Small intestine (tissue), 7 donors: ENCODE measurements at regions not wholly inside any gene's neighbourhood (a gene's known extent, or its start where the extent isn't known, plus 50 kb on each side); places are given as distances from the start of the nearest gene placed in this dataset.

ENCODE experiments used
- DNase-seq, 2 donors: peaks; one replicate each; pipeline versions ENCODE4 v3.0.0 to v3.0.0-alpha.2; 2013
- FAIRE-seq: peaks from 2 replicates; lab custom pipeline; 2012; peaks lifted over from hg19 to GRCh38; lab: Jason Lieb, UNC
- H3K27ac ChIP-seq, 3 donors: one replicate each; pipeline ENCODE4 v1.5.1; 2013; ENCODE audit warnings: low read length in 2 of 3, mild to moderate bottlenecking in 2 of 3, control low read depth in 1 of 3, inconsistent platforms in 1 of 3, low read depth in 1 of 3, moderate library complexity in 1 of 3
- H3K27me3 ChIP-seq, 3 donors: one replicate each; pipeline ENCODE4 v1.6.1; 2013; ENCODE audit warnings: low read length in 3 of 3, inconsistent platforms in 1 of 3; ENCODE audit not compliant: control insufficient read depth in 3 of 3, insufficient read depth in 3 of 3
- H3K36me3 ChIP-seq, 3 donors: one replicate each; pipeline ENCODE4 v1.6.1; 2013; ENCODE audit warnings: low read length in 3 of 3, inconsistent platforms in 1 of 3, low read depth in 1 of 3, mild to moderate bottlenecking in 1 of 3, moderate library complexity in 1 of 3; ENCODE audit not compliant: control insufficient read depth in 3 of 3, insufficient read depth in 2 of 3
- H3K4me1 ChIP-seq, 3 donors: one replicate each; pipeline ENCODE4 v1.6.1; 2013; ENCODE audit warnings: low read length in 2 of 3, inconsistent platforms in 1 of 3, low read depth in 1 of 3, mild to moderate bottlenecking in 1 of 3, moderate library complexity in 1 of 3; ENCODE audit not compliant: control insufficient read depth in 3 of 3, insufficient read depth in 2 of 3
- H3K4me3 ChIP-seq, 3 donors: one replicate each; pipeline ENCODE4 v1.5.1; 2013; ENCODE audit warnings: low read length in 3 of 3, control low read depth in 1 of 3, inconsistent platforms in 1 of 3, low read depth in 1 of 3, mild to moderate bottlenecking in 1 of 3, moderate library complexity in 1 of 3
- H3K9me3 ChIP-seq, 2 donors: one replicate each; pipeline ENCODE4 v1.6.1; 2013; ENCODE audit warnings: low read depth in 1 of 2, low read length in 1 of 2; ENCODE audit not compliant: control insufficient read depth in 2 of 2, insufficient read depth in 1 of 2
- WGBS, 3 donors: extraction: QIAGEN DNeasy Blood & Tissue Kit; methylation state at CpG; one replicate each; pipeline ENCODE4 v1.1.7; 2013; 5-methylcytosine and 5-hydroxymethylcytosine counted together
- donor health status: healthy with polysubstance abuse.
- donor health status: control.
- donor health status: control.
- donor health status: Bipolar disorder and iron deficiency.
- donor health status: healthy.

- DNase-seq (no peak), FAIRE-seq (no peak)
- Histone ChIP-seq H3K36me3 (no peaks in the 10 kb centered on the region), H3K27ac (no peak overlapping the region), H3K9me3 (no peaks in the 10 kb centered on the region), H3K4me3 (no peak overlapping the region), H3K4me1 (no peaks in the 10 kb centered on the region), H3K27me3 (no peaks in the 10 kb centered on the region)
- 89 to 95% (median 90%) methylated on average over 31 of the region's 31 CpGs for WGBS, 3 donors
Observed at GRCh38 chrX:114390251-114390796, 193.6 kb upstream of the HTR2C start.
